ENCODE measurements at regions not wholly inside any gene's neighbourhood (a gene's known extent, or its start where the extent isn't known, plus 50 kb on each side); places are given as distances from the start of the nearest gene placed in this dataset.
"Not testable (repeated sequence)": the region's sequence is repeated elsewhere in the genome, so short reads cannot be mapped to it uniquely, and the experiment has no call there.

GRCh38 chr14:51576117-51576430 is 75.6 kb upstream of the FRMD6 start:
- H3K27me3 Mint-ChIP-seq: peaks cover 22% of the 10 kb centered on the region
- H3K27ac Mint-ChIP-seq: no peak overlapping the region
- no peaks in the 10 kb centered on the region for H3K9me3 Mint-ChIP-seq (ENCODE audit: low read depth)
- no peaks in the 10 kb centered on the region for H3K4me1 Mint-ChIP-seq (ENCODE audit: low read depth)
- H3K36me3 Mint-ChIP-seq: no peaks in the 10 kb centered on the region
- no peak overlapping the region for H3K4me3 Mint-ChIP-seq

- no peak overlapping the region for H3K27ac Mint-ChIP-seq
- H3K4me1 Mint-ChIP-seq (ENCODE audit: low read depth): no peaks in the 10 kb centered on the region
- no peaks in the 10 kb centered on the region for H3K9me3 Mint-ChIP-seq (ENCODE audit: low read depth)
- H3K27me3 Mint-ChIP-seq: peaks cover 25% of the 10 kb centered on the region
- H3K36me3 Mint-ChIP-seq: no peaks in the 10 kb centered on the region
- H3K4me3 Mint-ChIP-seq: no peak overlapping the region
These were observed 74.8 kb upstream of the FRMD6 start for GRCh38 chr14:51576879-51577278.

- peaks cover 25% of the 10 kb centered on the region for H3K27me3 Mint-ChIP-seq
- no peaks in the 10 kb centered on the region for H3K36me3 Mint-ChIP-seq
- no peak overlapping the region for H3K4me3 Mint-ChIP-seq
- H3K9me3 Mint-ChIP-seq (ENCODE audit: low read depth): no peaks in the 10 kb centered on the region
- H3K4me1 Mint-ChIP-seq (ENCODE audit: low read depth): no peaks in the 10 kb centered on the region
- no peak overlapping the region for H3K27ac Mint-ChIP-seq
These were observed 72.9 kb upstream of the FRMD6 start for GRCh38 chr14:51578853-51579252.

- H3K36me3 Mint-ChIP-seq: no peaks in the 10 kb centered on the region
- no peaks in the 10 kb centered on the region for H3K4me1 Mint-ChIP-seq (ENCODE audit: low read depth)
- no peak overlapping the region for H3K27ac Mint-ChIP-seq
- H3K9me3 Mint-ChIP-seq (ENCODE audit: low read depth): no peaks in the 10 kb centered on the region
- no peak overlapping the region for H3K4me3 Mint-ChIP-seq
- peaks cover 21% of the 10 kb centered on the region for H3K27me3 Mint-ChIP-seq
These were observed 70.5 kb upstream of the FRMD6 start for GRCh38 chr14:51581017-51581881.

- peaks cover 15% of the 10 kb centered on the region for H3K27me3 Mint-ChIP-seq
- no peak overlapping the region for H3K27ac Mint-ChIP-seq
- no peaks in the 10 kb centered on the region for H3K9me3 Mint-ChIP-seq (ENCODE audit: low read depth)
- H3K4me1 Mint-ChIP-seq (ENCODE audit: low read depth): no peaks in the 10 kb centered on the region
- H3K4me3 Mint-ChIP-seq: no peak overlapping the region
- no peaks in the 10 kb centered on the region for H3K36me3 Mint-ChIP-seq
These were observed 69.3 kb upstream of the FRMD6 start for GRCh38 chr14:51582437-51582836.

GRCh38 chr14:51585055-51585454 is 66.7 kb upstream of the FRMD6 start:
- H3K9me3 Mint-ChIP-seq (ENCODE audit: low read depth): no peaks in the 10 kb centered on the region
- no peak overlapping the region for H3K4me3 Mint-ChIP-seq
- H3K27ac Mint-ChIP-seq: no peak overlapping the region
- peaks cover 13% of the 10 kb centered on the region for H3K27me3 Mint-ChIP-seq
- no peaks in the 10 kb centered on the region for H3K36me3 Mint-ChIP-seq
- no peaks in the 10 kb centered on the region for H3K4me1 Mint-ChIP-seq (ENCODE audit: low read depth)

GRCh38 chr14:51592836-51593235 is 58.9 kb upstream of the FRMD6 start:
- Mint-ChIP-seq H3K36me3 (no peaks in the 10 kb centered on the region), H3K27ac (no peak overlapping the region), H3K27me3 (peaks cover 10% of the 10 kb centered on the region), H3K4me3 (no peak overlapping the region), H3K4me1 (ENCODE audit: low read depth) (peaks cover 2% of the 10 kb centered on the region), H3K9me3 (ENCODE audit: low read depth) (no peaks in the 10 kb centered on the region)

- peaks cover 2% of the 10 kb centered on the region for H3K4me1 Mint-ChIP-seq (ENCODE audit: low read depth)
- H3K4me3 Mint-ChIP-seq: no peak overlapping the region
- no peak overlapping the region for H3K27ac Mint-ChIP-seq
- H3K36me3 Mint-ChIP-seq: no peaks in the 10 kb centered on the region
- peaks cover 10% of the 10 kb centered on the region for H3K27me3 Mint-ChIP-seq
- H3K9me3 Mint-ChIP-seq (ENCODE audit: low read depth): no peaks in the 10 kb centered on the region
These were observed 58.3 kb upstream of the FRMD6 start for GRCh38 chr14:51593397-51593796.

GRCh38 chr14:51595881-51596455 is 55.7 kb upstream of the FRMD6 start:
- Mint-ChIP-seq H3K27ac (no peak overlapping the region), H3K9me3 (ENCODE audit: low read depth) (no peaks in the 10 kb centered on the region), H3K4me3 (no peak overlapping the region), H3K4me1 (ENCODE audit: low read depth) (peaks cover 2% of the 10 kb centered on the region), H3K36me3 (no peaks in the 10 kb centered on the region), H3K27me3 (peaks cover 3% of the 10 kb centered on the region)

GRCh38 chr14:51596488-51597117 is 55.1 kb upstream of the FRMD6 start:
- Mint-ChIP-seq H3K9me3 (ENCODE audit: low read depth) (no peaks in the 10 kb centered on the region), H3K27ac (no peak overlapping the region), H3K4me1 (ENCODE audit: low read depth) (peaks cover 2% of the 10 kb centered on the region), H3K27me3 (peaks cover 3% of the 10 kb centered on the region), H3K4me3 (no peak overlapping the region), H3K36me3 (no peaks in the 10 kb centered on the region)

GRCh38 chr14:51597261-51598001 is 54.3 kb upstream of the FRMD6 start:
- Mint-ChIP-seq H3K4me3 (no peak overlapping the region), H3K36me3 (no peaks in the 10 kb centered on the region), H3K4me1 (ENCODE audit: low read depth) (peaks cover 2% of the 10 kb centered on the region), H3K27me3 (peaks cover 3% of the 10 kb centered on the region), H3K9me3 (ENCODE audit: low read depth) (no peaks in the 10 kb centered on the region), H3K27ac (no peak overlapping the region)

- not testable (repeated sequence) for H3K27me3 Mint-ChIP-seq; H3K27ac Mint-ChIP-seq; H3K4me3 Mint-ChIP-seq; H3K4me1 Mint-ChIP-seq (ENCODE audit: low read depth); H3K9me3 Mint-ChIP-seq (ENCODE audit: low read depth); H3K36me3 Mint-ChIP-seq
These were observed 52.6 kb upstream of the FRMD6 start for GRCh38 chr14:51598924-51599600.

GRCh38 chr14:51600658-51601057 is 51.1 kb upstream of the FRMD6 start:
- Mint-ChIP-seq H3K27ac (no peak overlapping the region), H3K4me3 (no peak overlapping the region), H3K4me1 (ENCODE audit: low read depth) (no peaks in the 10 kb centered on the region), H3K9me3 (ENCODE audit: low read depth) (no peaks in the 10 kb centered on the region), H3K27me3 (peaks cover 4% of the 10 kb centered on the region), H3K36me3 (no peaks in the 10 kb centered on the region)

All from activated naive CD8-positive, alpha-beta T cell (primary cell).